CD4-positive, alpha-beta T cell treated with Interleukin-4 for 1 hour (primary cell): ENCODE measurements at regions not wholly inside any gene's neighbourhood (a gene's known extent, or its start where the extent isn't known, plus 50 kb on each side); places are given as distances from the start of the nearest gene placed in this dataset.
"Not testable (repeated sequence)": the region's sequence is repeated elsewhere in the genome, so short reads cannot be mapped to it uniquely, and the experiment has no call there.

Experiments
- DNase-seq, 2 donors: peaks; one replicate each; pipeline ENCODE4 v3.0.0-alpha.2; 2020 to 2022

DNA sequence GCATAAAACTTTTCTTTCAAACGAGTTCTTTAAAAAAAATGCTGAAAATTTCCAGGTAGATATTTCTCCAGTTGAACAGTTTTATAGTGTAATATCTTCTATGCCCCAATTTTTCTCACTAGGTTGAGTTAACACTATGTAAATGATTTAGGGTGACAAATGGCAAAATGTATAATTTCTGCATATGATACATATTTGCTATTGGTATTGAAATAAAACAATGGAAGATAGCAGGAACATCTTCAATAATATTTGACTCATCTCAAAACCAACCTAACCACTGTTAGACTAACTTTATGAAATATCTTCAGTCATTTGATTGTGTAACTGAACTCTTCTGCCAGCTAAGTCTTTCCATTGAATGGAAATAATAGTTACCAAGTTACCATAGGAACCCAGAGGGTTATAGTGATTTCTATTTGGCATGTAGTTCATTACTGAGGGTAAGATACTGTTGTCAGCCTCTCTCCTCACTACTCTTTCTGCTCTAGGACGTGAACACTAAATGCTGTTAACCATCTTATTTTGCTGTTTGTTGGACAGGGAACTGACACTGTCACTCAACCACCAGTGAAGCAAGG, 824.7 kb upstream of the NECTIN3 start:
- DNase-seq, result no peak

GRCh38 chr3:110248666-110249065, 823.0 kb upstream of the NECTIN3 start:
- DNase-seq, result no peak

DNA sequence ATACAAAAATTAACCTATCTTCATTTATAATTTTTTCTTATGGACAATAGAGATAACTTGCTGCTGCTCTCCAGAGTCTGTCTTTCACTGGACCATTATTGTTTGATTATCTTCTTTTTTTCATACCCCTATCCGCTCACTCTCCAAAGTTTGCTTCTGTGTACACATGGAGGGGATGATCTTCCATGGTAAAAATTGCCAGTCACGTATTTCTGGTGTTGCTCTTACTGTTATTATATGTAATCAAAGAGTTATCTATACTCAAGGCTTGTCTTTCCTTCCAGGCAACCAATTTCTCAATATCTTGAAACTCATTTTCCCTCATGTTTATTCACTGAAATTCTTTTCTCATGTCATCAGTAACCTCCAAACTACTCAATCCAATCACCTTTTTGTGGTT, 817.8 kb upstream of the NECTIN3 start:
- DNase-seq, result no peak

- no peak for DNase-seq
Measured at GRCh38 chr3:110254591-110254990, 817.0 kb upstream of the NECTIN3 start.

GRCh38 chr3:110261141-110261540, 810.5 kb upstream of the NECTIN3 start:
- DNase-seq, result no peak

DNA sequence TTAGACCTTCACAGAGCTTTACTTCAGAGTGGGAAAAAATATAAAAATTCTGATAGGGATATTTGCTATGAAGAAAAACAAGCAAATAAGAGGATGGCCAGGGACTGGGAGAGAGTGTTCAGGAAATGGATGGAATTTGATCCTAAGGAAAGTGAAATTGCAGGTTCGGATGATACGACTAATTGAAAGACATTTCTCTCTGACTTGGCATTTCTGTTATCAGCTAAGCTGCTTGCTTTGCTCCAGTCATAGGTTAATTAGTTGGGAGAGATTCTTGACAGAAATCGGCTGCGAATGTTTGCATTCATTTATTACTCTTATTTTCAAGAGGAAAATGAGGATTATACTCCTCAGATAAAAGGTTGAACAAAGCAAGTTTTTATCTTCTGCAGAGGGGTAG, 808.7 kb upstream of the NECTIN3 start:
- no peak for DNase-seq

DNA sequence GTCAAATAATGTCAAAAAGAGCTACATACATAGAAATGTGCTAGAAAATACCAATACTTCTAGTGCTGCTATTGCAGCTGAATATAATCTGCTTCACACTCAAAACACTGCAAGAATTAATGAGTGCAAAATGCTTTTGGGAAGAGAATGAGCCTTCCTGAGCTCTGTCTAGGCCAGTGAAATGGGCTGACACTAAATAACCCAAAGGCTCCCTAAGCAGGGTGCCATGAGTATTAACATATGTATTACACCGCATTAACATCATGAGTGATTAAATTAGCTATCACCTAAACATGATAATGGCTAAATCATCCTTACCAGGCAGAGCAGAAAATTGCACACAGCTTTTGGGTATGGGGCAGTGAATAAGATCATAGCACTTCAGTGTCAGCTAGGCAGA, 806.3 kb upstream of the NECTIN3 start:
- no peak for DNase-seq

GRCh38 chr3:110267304-110267845, 804.2 kb upstream of the NECTIN3 start:
- no peak for DNase-seq

DNA sequence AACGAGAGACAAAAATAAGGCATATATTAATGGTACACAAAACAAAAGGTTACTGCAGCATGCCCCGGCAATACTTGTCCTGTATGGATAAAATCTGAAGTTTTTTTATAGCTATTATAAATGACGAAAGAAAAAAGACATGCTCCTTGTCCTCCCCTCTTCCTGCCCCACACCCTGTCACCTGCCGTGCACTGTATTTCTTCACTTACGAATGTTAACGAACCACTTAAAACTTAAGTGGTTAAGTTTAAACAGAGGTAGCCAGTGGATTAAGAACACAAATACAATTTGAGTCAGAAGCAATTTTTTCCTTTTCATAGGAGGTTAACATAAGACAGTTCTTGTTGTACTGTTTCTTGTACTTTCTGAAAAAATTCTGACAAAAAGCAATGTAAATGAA, 799.1 kb upstream of the NECTIN3 start:
- no peak for DNase-seq

DNA sequence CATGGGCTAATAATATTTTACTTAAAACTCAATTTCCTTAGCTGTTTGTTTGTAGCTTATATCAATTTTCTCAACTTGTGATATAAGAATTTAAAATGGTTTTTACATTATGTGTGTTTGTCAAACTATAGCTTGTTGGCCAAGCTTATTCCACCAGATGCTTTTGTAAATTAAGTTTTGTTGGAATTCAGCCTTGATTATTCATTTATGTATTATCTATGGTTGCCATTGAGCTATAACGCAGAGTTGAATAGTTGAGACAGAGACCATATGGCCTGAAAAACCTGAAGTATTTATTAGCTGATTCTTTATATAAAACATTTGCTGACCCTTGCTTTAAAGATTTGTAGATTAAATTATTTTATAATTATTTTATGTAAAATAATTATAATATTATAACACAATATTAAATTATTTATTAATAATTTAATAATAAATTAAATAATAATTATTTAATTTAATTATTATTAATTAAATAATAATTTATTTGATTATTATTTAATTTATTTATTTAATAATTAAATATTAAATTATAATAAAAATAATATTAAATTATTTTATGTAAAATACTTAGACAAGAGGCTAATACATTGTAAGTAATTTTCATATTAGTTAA, 779.6 kb upstream of the NECTIN3 start:
- no peak for DNase-seq

GRCh38 chr3:110293660-110294059, 778.0 kb upstream of the NECTIN3 start:
- no peak for DNase-seq

DNA sequence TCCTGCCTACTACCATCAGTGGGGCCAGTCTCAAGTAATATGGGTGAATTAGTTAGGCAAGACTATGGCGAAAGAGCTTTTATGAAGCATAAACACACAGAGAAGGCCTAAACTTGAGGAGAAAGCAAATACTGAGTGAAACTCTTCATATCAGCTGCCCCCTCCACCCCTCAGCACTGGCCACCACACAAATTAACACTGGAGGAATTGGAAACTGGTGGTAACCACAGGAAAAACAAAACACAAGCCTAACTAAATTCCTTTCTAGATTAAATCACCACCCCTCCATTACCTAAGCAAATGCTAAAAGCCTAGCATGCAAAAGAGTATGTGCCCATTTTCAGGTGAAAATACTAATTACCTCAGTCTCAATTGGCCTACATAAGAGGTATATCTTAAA, 774.7 kb upstream of the NECTIN3 start:
- no peak for DNase-seq

DNA sequence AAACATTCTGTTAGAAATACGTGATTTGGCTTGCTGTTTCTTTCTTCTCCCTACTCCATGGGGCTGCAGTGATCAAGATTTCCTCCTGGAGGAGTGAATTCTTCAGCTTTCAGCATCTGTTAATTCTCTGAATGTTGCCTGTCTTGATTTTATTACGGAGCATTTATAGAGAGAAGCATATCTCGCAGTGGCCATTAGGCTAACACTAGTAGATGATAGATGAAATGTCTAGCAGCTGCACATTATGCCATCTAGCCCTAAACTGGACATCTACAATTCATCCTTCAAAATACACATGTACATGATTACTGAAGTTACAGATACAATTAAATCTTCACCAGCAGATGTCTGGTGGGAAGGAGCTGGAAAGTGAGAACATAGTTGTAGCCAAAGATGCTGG, 769.8 kb upstream of the NECTIN3 start:
- DNase-seq, result no peak

DNA sequence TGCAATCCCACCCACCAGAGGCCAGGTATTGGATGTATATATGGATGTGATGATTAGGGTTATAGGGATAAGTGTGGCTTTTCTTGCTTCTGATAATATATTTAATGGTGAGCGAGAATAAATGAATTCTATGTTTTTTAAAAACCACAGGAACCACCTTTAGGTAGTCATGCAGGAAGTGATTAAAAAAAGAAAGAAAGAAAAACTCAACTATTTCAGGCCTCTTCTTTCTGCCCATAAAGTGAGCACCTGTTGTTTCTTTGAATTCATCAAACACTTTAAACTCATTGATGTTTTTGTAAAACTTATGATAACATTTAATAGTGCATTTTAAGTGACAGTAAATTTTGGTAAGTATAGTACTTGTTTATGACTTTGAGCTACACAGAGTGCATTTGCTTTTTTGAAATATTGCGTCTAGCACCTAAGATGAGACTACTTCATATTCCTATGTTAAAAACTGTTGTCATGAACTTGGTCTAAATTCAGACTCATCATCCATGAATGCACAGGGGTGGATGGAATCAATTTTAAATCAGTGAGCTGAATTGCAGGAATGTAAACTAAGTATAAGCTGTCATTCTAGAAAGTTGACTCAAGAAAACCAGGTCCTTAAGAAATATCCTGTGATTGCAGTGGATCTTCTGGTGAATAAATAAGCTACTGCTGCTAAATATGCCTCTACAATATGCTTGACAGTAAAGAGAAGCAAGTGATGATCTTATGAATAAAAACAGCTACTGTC, 764.4 kb upstream of the NECTIN3 start:
- no peak for DNase-seq

DNA sequence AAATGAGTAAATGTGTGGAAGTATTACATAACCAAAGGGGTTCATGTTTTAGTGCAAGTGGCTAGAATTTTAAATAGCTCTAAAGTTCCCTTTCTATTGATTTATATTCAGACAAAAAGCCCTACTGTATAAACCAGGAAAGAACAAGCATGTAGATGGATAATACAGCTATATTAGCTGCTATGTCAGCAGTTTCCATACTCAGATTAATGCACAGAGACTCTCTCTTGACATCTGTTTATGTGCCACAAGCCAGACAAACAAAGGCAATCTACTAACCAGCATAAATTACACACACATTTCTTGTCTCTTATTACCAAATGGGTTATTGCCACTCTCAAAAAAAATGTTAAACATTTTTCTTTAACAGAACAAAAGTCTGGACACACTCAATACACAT, 760.1 kb upstream of the NECTIN3 start:
- no peak for DNase-seq

DNA sequence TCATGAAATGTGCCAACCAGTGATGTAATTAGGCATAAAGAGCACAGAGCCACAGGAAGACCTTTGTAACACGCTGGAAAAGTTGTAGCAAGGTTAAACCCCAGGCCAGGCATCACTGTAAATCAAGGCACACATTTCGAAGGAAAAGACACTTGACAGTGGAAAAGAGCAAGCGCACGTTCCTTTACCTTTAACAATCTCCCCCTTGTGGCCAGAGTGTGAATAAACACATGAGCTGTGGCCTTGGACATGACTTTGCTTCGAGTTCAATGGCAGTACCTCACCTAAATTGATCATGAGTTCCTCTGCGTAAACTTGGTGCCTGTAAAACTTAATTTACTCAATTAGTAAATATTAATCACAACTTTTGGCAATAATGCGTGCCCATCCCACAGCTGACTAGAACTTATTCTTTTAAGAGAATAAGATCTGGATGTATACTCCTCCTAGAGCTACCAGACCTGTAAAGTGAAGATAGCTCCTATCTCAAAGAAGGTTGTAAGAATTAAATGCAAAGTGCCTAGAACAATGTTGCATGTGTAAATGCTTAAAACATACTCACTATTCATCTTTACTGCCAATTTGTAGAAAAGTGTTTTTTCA, 757.0 kb upstream of the NECTIN3 start:
- DNase-seq, result peak; percentile 36 to 71

GRCh38 chr3:110318108-110318507, 753.5 kb upstream of the NECTIN3 start:
- DNase-seq, result no peak

- no peak for DNase-seq
Measured at GRCh38 chr3:110323349-110323748, 748.3 kb upstream of the NECTIN3 start.

DNA sequence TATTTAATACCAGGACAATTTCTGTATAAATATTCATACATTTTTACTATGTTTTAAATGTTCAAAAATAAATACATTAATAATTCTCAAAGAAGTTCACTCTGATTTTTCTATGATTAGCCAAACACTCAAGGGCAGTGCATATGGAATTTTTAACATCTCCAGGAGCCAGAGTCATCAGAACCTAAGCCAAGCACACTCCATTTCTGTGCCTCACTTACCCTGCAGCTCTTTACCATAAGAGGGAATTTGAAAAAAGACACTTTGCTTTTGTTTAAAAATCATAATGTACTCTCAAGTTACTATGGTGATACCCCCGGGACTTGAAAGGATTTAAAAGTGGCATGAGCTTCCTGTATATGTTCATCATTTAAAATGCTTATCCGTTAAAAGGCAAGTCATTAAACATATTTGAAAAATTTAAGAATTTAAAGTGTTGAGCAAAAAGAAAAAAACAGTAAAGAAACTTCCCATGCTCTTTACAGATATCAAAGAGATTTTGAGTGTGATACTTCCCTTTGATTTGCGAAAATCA, 747.4 kb upstream of the NECTIN3 start:
- no peak for DNase-seq

DNA sequence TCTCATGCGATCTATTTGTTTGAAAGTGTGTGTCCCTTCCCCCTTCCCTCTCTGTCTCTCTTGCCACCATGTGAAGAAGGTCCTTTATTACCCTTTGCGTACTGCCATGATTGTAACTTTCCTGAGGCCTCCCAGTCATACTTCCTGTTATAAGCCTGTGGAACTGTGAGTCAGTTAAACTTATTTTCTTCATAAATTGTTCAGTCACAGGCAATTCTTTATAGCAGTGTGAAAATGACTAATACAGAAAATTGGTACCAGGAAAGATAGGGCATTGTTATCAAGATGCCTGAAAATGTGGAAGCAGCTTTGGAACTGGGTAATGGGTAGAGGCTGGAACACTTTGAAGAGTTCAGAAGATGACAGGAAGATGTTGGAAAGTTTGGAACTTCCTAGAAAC, 743.7 kb upstream of the NECTIN3 start:
- no peak for DNase-seq

GRCh38 chr3:110331562-110331961, 740.1 kb upstream of the NECTIN3 start:
- DNase-seq, result not testable (repeated sequence)

DNA sequence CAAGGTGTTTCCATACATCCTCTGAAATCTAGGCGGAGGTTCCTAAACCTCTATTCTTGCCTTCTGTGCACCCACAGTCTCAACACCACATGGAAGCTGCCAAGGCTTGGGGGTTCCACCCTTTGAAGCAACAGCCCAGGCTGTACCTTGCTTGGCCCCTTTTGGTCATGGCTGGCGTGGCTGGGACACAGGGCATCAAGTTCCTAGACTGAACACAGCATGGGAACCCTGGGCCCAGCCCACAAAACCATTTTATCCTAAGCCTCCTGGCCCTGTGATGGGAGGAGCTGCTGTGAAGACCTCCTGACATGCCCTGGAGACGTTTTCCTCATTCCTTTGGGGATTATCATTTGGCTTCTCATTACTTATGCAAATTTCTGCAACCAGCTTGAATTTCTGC, 739.0 kb upstream of the NECTIN3 start:
- no peak for DNase-seq

GRCh38 chr3:110341047-110341446, 730.6 kb upstream of the NECTIN3 start:
- no peak for DNase-seq

DNA sequence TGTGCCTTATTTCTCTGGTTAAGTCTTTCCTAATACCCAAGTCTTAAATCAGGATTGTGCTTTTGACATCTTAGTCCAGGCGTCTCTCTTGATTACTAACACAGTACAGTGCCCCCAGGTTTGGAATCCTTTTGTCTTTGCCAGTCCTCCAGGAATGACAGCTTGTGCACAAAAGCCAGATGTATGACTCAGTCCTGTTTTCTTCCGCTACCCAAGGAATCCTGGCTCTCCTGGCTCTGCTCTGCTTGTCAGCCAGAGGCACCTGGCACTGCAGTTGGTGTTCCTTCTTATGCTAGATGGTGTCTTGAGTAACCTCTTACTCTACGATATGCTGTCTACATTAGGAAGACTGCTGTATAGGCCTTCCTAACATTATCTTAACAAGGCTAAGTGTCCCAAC, 728.2 kb upstream of the NECTIN3 start:
- no peak for DNase-seq
